HUES6 (cell line): ENCODE measurements at regions not wholly inside any gene's neighbourhood (a gene's known extent, or its start where the extent isn't known, plus 50 kb on each side); places are given as distances from the start of the nearest gene placed in this dataset.

Experiments
- H3K27ac ChIP-seq: 2 replicates; pipeline ENCODE4 v1.7.0; 2013; ENCODE audit warnings: low read depth, mild to moderate bottlenecking, low read length, inconsistent platforms
- H3K27me3 ChIP-seq: 2 replicates; pipeline ENCODE4 v1.6.1; 2013; ENCODE audit warnings: low read length; ENCODE audit not compliant: control insufficient read depth, insufficient read depth
- H3K36me3 ChIP-seq: 2 replicates; pipeline ENCODE4 v1.6.1; 2013; ENCODE audit warnings: low read length; ENCODE audit not compliant: control insufficient read depth, insufficient read depth
- H3K4me1 ChIP-seq: 2 replicates; pipeline ENCODE4 v1.6.1; 2013; ENCODE audit warnings: low read length; ENCODE audit not compliant: control insufficient read depth, insufficient read depth
- H3K4me3 ChIP-seq: 2 replicates; pipeline ENCODE4 v1.5.1; 2013; ENCODE audit warnings: low read depth, low read length
- H3K9ac ChIP-seq: one replicate; pipeline ENCODE4 v1.6.1; 2013; ENCODE audit warnings: mild to moderate bottlenecking, low read length
- H3K9me3 ChIP-seq: 2 replicates; pipeline ENCODE4 v1.6.1; 2013; ENCODE audit warnings: low read depth, low read length; ENCODE audit not compliant: control insufficient read depth, insufficient read depth

DNA sequence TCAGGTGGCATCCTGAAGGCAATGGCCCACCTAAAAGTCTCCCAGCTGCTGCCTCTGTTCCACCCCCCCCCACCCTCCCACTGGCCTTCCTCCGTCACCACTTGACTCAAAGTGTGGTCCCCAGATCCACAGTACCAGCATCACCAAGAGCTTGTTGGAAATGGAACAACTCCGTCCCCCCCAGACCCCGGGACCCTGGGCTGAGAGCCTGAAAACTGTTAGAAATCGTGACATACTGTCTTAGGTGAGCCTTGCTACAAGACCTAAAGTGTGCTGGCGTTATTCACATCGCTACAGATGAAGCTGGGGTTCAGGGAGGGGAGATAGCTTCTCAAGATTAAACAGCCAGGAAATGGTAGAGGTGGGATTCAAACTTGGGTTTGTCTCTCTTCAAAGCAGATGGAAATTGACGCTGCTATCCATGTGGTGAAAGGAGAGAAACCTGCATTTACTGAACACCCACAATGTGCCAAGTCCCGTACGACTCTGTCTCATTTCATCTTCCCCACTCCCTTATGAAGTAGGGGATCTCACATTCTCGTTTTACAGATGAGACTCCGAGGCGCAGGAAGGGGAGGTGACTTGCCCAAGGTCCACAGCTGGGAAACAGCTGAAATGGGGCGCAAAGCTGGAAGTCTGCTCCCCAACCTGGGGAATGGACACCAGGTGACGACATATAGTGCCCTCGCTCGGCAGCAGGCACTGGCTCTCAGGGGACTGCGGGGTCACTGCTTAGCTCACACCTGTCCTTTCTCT, 52.8 kb upstream of the IFFO2 start:
- Histone ChIP-seq H3K9ac (peak overlapping the region; percentile 61), H3K4me3 (no peak overlapping the region), H3K9me3 (no peaks in the 10 kb centered on the region), H3K4me1 (peaks cover 45% of the 10 kb centered on the region), H3K36me3 (no peaks in the 10 kb centered on the region), H3K27ac (peak overlapping the region; percentile 70; the same call in 1 of the 2 replicates), H3K27me3 (no peaks in the 10 kb centered on the region)

DNA sequence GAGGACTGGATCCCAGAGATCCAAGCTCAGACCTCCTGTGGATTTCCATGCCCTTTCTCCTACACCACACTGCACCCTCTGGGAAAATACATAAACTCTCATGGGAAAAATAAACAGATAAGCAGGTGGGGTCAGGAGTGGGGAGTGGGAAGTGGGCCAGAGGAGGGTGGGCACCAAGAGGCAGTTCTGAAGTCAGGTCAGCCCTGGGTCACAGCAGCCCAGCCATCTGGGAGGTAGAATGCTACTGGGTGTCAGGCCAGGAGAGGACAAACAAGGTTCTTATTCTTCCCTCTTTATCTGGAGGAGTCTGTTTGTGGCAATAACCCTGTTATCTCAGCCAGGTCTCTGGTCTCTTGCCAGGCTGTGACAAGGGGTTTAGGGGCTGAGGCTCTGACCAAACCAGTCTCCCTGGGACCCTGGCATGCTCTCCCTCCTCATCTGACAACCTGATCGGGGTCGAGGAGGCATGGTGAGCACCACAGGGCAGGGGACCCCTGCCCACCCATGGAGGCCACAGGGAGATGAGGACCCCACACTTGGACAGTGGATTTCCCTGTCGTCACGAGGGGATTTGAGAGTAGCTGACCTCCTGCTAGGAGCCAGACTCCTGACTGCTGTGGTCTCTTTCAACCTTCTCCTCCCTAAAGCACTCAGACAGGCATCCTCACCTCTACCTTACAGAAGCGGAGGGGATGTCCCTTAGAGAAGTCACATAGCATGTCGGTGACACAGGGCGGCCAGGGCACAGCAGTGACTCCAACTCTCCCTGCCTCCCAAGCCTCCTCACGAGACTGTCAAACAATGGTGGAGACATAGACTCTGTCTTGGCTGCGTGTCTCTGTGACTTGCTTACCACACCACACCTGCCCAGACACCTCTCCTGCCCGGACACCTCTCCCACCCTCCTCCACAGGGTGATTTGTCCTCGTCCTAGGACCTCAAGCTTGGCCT, 51.3 kb upstream of the IFFO2 start:
- Histone ChIP-seq H3K9me3 (no peaks in the 10 kb centered on the region), H3K36me3 (no peaks in the 10 kb centered on the region), H3K27ac (no peak overlapping the region; the same call in 1 of the 2 replicates), H3K4me3 (no peak overlapping the region), H3K9ac (no peak overlapping the region), H3K27me3 (no peaks in the 10 kb centered on the region), H3K4me1 (peaks cover 45% of the 10 kb centered on the region)

DNA sequence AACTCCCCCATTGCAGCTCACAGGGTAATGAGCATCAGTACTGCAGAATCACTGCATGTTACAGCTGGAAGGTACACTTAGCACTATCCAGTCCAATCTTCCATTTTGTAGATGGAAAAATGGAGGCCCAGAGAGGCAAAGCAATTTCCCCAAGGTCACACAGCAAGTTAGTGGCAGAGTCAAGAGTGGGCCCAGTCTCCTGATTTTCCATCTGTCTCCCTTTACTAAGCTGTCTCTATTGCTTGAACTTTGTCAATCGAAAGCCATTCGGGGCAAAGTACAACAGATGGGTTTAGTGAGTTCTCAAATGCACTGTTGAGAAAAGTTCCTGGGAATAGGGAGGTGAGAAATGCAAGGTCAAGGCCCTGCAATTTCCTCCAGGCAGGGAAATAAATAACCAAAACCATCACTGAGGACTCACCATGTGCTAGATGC, 50.4 kb upstream of the IFFO2 start:
- Histone ChIP-seq H3K4me1 (peaks cover 38% of the 10 kb centered on the region), H3K9ac (no peak overlapping the region), H3K9me3 (peaks cover 2% of the 10 kb centered on the region; the same call in 1 of the 2 replicates), H3K27me3 (no peaks in the 10 kb centered on the region), H3K36me3 (no peaks in the 10 kb centered on the region), H3K4me3 (no peak overlapping the region), H3K27ac (no peak overlapping the region)
